NCI-H748 treated with DMSO at 0.1 percent for 48 hours (cell line): ENCODE measurements at regions not wholly inside any gene's neighbourhood (a gene's known extent, or its start where the extent isn't known, plus 50 kb on each side); places are given as distances from the start of the nearest gene placed in this dataset.
"Not testable (repeated sequence)": the region's sequence is repeated elsewhere in the genome, so short reads cannot be mapped to it uniquely, and the experiment has no call there.

Experiments
- DNase-seq: peaks from one replicate; lab custom pipeline; 2025; lab: John Stamatoyannopoulos, UW

- DNase-seq: no peak
These were observed 53.5 kb downstream of the TEX51 start for GRCh38 chr2:126952216-126952615.

DNA sequence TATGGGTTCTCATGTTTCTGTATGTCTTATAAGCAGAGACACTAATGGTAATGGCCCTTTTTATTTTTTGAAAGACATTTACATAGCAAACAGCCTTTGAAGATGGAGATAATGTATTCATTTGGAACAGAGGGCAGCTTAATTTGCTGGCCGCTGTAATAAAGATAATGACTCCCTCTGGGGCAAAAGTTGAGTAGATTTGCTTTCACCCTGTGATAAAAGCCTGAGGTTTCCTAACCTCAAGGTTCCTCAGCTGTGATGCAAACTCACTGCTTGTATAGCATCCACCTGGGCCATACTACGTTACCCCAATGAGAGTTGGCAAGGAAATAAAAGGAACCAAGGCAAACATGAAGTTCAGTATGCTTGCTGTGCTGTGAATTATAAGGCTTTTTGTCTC lies 54.8 kb downstream of the TEX51 start:
- peak; percentile 83 for DNase-seq

- DNase-seq: no peak
These were observed 56.1 kb downstream of the TEX51 start for GRCh38 chr2:126954831-126955230.

- DNase-seq: not testable (repeated sequence)
These were observed 58.1 kb downstream of the TEX51 start for GRCh38 chr2:126956773-126957172.

GRCh38 chr2:126963390-126963789 lies 64.7 kb downstream of the TEX51 start:
- DNase-seq: no peak

DNA sequence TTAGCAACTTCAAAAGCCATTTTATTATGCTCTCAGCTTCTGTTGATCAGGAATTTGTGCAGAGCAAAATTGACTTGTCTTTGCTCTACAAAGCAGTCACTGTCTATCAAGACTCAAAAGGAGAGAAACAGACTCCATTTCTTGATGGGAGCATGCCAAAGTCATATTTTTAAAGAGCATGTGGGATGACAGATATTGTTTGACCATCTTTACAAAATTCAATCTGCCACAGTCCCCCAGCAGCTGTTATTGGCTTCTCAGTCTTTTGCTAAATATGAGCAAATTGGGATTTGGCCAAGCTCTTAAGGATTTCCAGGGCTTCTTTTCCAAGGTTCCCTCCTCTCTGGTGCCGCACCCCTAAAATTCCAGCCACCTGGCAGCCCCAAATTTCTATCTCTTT lies 67.9 kb downstream of the TEX51 start:
- no peak for DNase-seq

- DNase-seq: no peak
These were observed 71.9 kb downstream of the TEX51 start for GRCh38 chr2:126970583-126970982.

GRCh38 chr2:126971162-126971480 lies 72.4 kb downstream of the TEX51 start:
- no peak for DNase-seq

GRCh38 chr2:126971481-126972278 lies 73.0 kb downstream of the TEX51 start:
- peak; percentile 40 for DNase-seq

DNA sequence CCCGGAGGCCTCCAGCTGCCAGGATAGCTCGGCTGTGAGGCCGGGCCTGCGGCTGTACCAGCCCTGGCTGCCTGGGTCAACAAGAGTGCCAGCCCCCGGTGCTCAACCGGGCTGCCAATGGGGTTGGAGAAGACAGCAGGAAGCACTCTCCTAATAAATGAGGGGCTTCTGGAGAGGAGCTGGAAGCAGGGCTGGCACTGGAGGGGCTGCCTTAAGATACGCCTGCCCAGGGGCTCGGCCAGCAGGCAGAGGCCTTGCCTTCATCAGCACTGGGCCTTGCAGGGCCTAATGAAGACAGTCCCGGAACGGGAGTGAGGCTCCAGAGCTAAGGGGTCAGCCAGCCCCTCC lies 73.6 kb downstream of the TEX51 start:
- no peak for DNase-seq

- DNase-seq: no peak
These were observed 75.1 kb downstream of the TEX51 start for GRCh38 chr2:126973745-126974144.

GRCh38 chr2:126975671-126976655 lies 77.3 kb downstream of the TEX51 start:
- no peak for DNase-seq

DNA sequence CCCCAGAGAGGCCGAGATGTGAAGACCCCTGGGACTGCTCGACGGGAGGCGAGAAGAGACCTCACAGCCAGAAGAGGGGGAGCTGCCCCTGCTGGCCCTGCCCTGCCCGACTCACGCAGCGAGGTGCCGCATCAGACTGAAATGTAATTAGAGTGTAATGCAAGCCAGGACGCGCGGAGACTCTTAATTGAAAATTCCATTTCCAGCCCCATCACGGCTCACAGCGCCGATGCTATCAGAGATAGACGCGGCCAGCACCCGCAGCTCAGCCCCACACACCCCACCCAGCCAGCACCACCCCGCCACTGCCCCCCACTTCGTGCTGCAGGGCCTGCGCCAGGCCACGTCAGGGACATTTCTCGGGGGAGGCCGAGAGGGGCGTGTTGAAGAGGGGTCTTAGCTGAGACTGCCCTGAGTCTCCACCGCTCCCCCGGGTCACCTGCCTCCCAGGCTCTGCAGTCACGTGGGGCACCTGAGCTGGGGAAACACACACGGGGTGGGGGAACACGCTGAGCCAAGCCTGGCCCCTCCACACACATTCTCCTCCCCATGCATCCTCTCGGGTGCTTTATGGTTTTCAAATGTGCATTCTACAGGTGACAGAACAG lies 78.1 kb downstream of the TEX51 start:
- DNase-seq: no peak

- DNase-seq: no peak
These were observed 79.6 kb downstream of the TEX51 start for GRCh38 chr2:126978333-126978732.

GRCh38 chr2:126979039-126980003 lies 80.6 kb downstream of the TEX51 start:
- no peak for DNase-seq

GRCh38 chr2:126981476-126981875 lies 82.8 kb downstream of the TEX51 start:
- DNase-seq: no peak

DNA sequence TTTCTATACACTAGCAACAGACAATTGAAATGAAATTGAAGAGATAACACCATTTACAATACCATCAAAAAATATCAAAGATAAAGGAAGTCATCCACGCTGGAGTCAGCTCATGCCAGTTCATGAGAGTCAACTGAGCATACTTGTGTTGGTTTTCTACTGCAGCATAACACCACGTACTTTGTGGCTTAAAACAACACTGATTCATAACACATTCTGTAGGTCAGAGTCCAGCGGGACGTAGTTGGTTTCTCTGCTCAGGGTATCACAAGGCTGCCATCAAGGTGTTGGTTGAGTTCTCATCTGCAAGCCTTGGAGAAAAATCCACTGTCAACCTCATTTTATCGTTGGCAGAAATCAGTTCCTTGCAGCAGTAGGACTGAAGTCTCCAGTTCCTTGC lies 84.2 kb downstream of the TEX51 start:
- no peak for DNase-seq

GRCh38 chr2:126986631-126987187 lies 88.0 kb downstream of the TEX51 start:
- no peak for DNase-seq

GRCh38 chr2:126988482-126988881 lies 89.8 kb downstream of the TEX51 start:
- no peak for DNase-seq

DNA sequence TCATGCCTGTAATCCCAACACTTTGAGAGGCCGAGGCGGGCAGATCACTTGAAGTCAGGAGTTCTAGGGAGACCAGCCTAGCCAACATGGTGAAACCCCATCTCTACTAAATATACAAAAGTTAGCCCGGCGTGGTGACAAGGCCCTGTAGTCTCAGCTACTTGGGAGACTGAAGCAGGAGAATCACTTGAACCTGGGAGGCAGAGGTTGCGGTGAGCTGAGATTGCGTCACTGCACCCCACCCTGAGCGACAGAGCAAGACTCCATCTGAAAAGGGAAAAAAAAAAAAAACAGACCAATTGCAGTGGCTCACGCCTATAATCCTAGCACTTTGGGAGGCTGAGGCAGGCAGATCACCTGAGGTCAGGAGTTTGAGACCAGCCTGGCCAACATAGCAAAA lies 90.4 kb downstream of the TEX51 start:
- not testable (repeated sequence) for DNase-seq

DNA sequence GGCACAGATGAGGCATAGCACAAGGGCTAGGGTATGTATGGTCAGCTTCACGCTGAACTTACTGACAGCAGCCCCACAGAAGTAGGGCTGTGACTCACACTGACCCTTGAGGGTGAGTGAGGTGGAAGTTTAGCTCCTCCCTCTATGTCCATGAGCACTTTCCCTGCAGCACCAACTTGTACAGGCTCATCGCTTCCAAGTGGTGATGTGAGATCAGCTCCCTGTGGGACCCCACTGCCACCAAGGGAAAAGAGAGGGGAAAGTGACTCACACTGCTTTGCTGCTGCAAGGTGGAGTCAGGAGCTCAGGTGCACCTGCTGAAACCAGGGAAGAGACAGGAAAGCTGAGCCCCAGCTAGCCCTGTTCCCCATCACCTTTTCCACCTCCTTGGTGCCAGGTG lies 91.5 kb downstream of the TEX51 start:
- DNase-seq: no peak
